Activated CD4-positive, alpha-beta T cell treated with anti-CD3 and anti-CD28 coated beads, Interleukin-2, amount 50 U/mL, for 16 hours (primary cell): ENCODE measurements at regions not wholly inside any gene's neighbourhood (a gene's known extent, or its start where the extent isn't known, plus 50 kb on each side); places are given as distances from the start of the nearest gene placed in this dataset.

Source experiments
- DNase-seq: peaks from one replicate; pipeline ENCODE4 v3.0.0-alpha.2; 2020

GRCh38 chr2:41870265-41870585 lies 177.6 kb upstream of the PKDCC start:
- DNase-seq: no peak

- DNase-seq: no peak
Measured at GRCh38 chr2:41871080-41871479, 176.7 kb upstream of the PKDCC start.

- no peak for DNase-seq
Measured at GRCh38 chr2:41872646-41873045, 175.2 kb upstream of the PKDCC start.

- no peak for DNase-seq
Measured at GRCh38 chr2:41873102-41874031, 174.5 kb upstream of the PKDCC start.

- DNase-seq: no peak
Measured at GRCh38 chr2:41877114-41877678, 170.6 kb upstream of the PKDCC start.

GRCh38 chr2:41878056-41878455 lies 169.8 kb upstream of the PKDCC start:
- no peak for DNase-seq

GRCh38 chr2:41878716-41879234 lies 169.0 kb upstream of the PKDCC start:
- no peak for DNase-seq

GRCh38 chr2:41879235-41879916 lies 168.4 kb upstream of the PKDCC start:
- DNase-seq: no peak

- DNase-seq: no peak
Measured at GRCh38 chr2:41880561-41881243, 167.1 kb upstream of the PKDCC start.

- no peak for DNase-seq
Measured at GRCh38 chr2:41881249-41881648, 166.6 kb upstream of the PKDCC start.

- DNase-seq: no peak
Measured at GRCh38 chr2:41884718-41885117, 163.1 kb upstream of the PKDCC start.

GRCh38 chr2:41886145-41886664 lies 161.6 kb upstream of the PKDCC start:
- no peak for DNase-seq

- no peak for DNase-seq
Measured at GRCh38 chr2:41886757-41887156, 161.1 kb upstream of the PKDCC start.

GRCh38 chr2:41890341-41890740 lies 157.5 kb upstream of the PKDCC start:
- DNase-seq: no peak

GRCh38 chr2:41892476-41892875 lies 155.3 kb upstream of the PKDCC start:
- no peak for DNase-seq

GRCh38 chr2:41894563-41895333 lies 153.1 kb upstream of the PKDCC start:
- DNase-seq: no peak

- no peak for DNase-seq
Measured at GRCh38 chr2:41895334-41895664, 152.5 kb upstream of the PKDCC start.

- peak; percentile 61 for DNase-seq
Measured at GRCh38 chr2:41896186-41896846, 151.5 kb upstream of the PKDCC start.

- no peak for DNase-seq
Measured at GRCh38 chr2:41899189-41899588, 148.6 kb upstream of the PKDCC start.

- DNase-seq: no peak
Measured at GRCh38 chr2:41900101-41900577, 147.7 kb upstream of the PKDCC start.

- no peak for DNase-seq
Measured at GRCh38 chr2:41902897-41903296, 144.9 kb upstream of the PKDCC start.
